ENCODE measurements at regions not wholly inside any gene's neighbourhood (a gene's known extent, or its start where the extent isn't known, plus 50 kb on each side); places are given as distances from the start of the nearest gene placed in this dataset.

- Histone ChIP-seq H4K20me1 (ENCODE audit: insufficient read depth, low read length) (no peaks in the 10 kb centered on the region), H2AFZ (ENCODE audit: low read length) (no peak overlapping the region), H3K4me3 (ENCODE audit: low read depth, low read length, poor library complexity, severe bottlenecking) (no peak overlapping the region), H3K27ac (ENCODE audit: low read depth, low read length, poor library complexity, severe bottlenecking) (no peak overlapping the region), H3K9me2 (ENCODE audit: low read depth, low read length) (no peaks in the 10 kb centered on the region), H3K27me3 (ENCODE audit: insufficient read depth, low read length) (no peaks in the 10 kb centered on the region), H3K4me2 (ENCODE audit: low read length) (no peak overlapping the region), H3K9ac (ENCODE audit: low read length) (no peak overlapping the region), H3K4me1 (ENCODE audit: insufficient read depth, low read length, severe bottlenecking) (no peaks in the 10 kb centered on the region), H3K9me3 (ENCODE audit: low read length) (no peaks in the 10 kb centered on the region), H3F3A (ENCODE audit: insufficient read depth, low read length) (no peaks in the 10 kb centered on the region), H3K36me3 (ENCODE audit: insufficient read depth, low read length) (no peaks in the 10 kb centered on the region), H3K79me2 (ENCODE audit: insufficient read depth, low read length) (no peaks in the 10 kb centered on the region)
- TF ChIP-seq CTCF (IDR thresholded peaks at IDR 0.05; ENCODE audit: low read length) (no peak), EZH2 (IDR thresholded peaks at IDR 0.05; ENCODE audit: borderline replicate concordance, low read length) (no peak)
Observed at GRCh38 chr11:116225784-116226585, 546.8 kb downstream of the BUD13 start.

GRCh38 chr11:116225236-116225635 lies 547.6 kb downstream of the BUD13 start:
- Histone ChIP-seq H3K36me3 (ENCODE audit: insufficient read depth, low read length) (no peaks in the 10 kb centered on the region), H3K4me2 (ENCODE audit: low read length) (no peak overlapping the region), H3K9me3 (ENCODE audit: low read length) (no peaks in the 10 kb centered on the region), H4K20me1 (ENCODE audit: insufficient read depth, low read length) (no peaks in the 10 kb centered on the region), H3F3A (ENCODE audit: insufficient read depth, low read length) (no peaks in the 10 kb centered on the region), H3K27me3 (ENCODE audit: insufficient read depth, low read length) (no peaks in the 10 kb centered on the region), H3K79me2 (ENCODE audit: insufficient read depth, low read length) (no peaks in the 10 kb centered on the region), H3K4me1 (ENCODE audit: insufficient read depth, low read length, severe bottlenecking) (no peaks in the 10 kb centered on the region), H3K27ac (ENCODE audit: low read depth, low read length, poor library complexity, severe bottlenecking) (no peak overlapping the region), H3K4me3 (ENCODE audit: low read depth, low read length, poor library complexity, severe bottlenecking) (no peak overlapping the region), H3K9ac (ENCODE audit: low read length) (no peak overlapping the region), H3K9me2 (ENCODE audit: low read depth, low read length) (no peaks in the 10 kb centered on the region), H2AFZ (ENCODE audit: low read length) (no peak overlapping the region)
- TF ChIP-seq EZH2 (IDR thresholded peaks at IDR 0.05; ENCODE audit: borderline replicate concordance, low read length) (no peak), CTCF (IDR thresholded peaks at IDR 0.05; ENCODE audit: low read length) (no peak)

- no peaks in the 10 kb centered on the region for H4K20me1 ChIP-seq (ENCODE audit: insufficient read depth, low read length)
- no peak for TF ChIP-seq EZH2 (IDR thresholded peaks at IDR 0.05; ENCODE audit: borderline replicate concordance, low read length)
- no peak for TF ChIP-seq CTCF (IDR thresholded peaks at IDR 0.05; ENCODE audit: low read length)
- no peaks in the 10 kb centered on the region for H3K9me2 ChIP-seq (ENCODE audit: low read depth, low read length)
- H3K79me2 ChIP-seq (ENCODE audit: insufficient read depth, low read length) = no peaks in the 10 kb centered on the region
- H3K4me1 ChIP-seq (ENCODE audit: insufficient read depth, low read length, severe bottlenecking) = no peaks in the 10 kb centered on the region
- H3K27ac ChIP-seq (ENCODE audit: low read depth, low read length, poor library complexity, severe bottlenecking) = no peak overlapping the region
- no peaks in the 10 kb centered on the region for H3F3A ChIP-seq (ENCODE audit: insufficient read depth, low read length)
- no peaks in the 10 kb centered on the region for H3K36me3 ChIP-seq (ENCODE audit: insufficient read depth, low read length)
- no peaks in the 10 kb centered on the region for H3K9me3 ChIP-seq (ENCODE audit: low read length)
- no peaks in the 10 kb centered on the region for H3K27me3 ChIP-seq (ENCODE audit: insufficient read depth, low read length)
- no peak overlapping the region for H3K4me3 ChIP-seq (ENCODE audit: low read depth, low read length, poor library complexity, severe bottlenecking)
- H3K9ac ChIP-seq (ENCODE audit: low read length) = no peak overlapping the region
- H2AFZ ChIP-seq (ENCODE audit: low read length) = no peak overlapping the region
- no peak overlapping the region for H3K4me2 ChIP-seq (ENCODE audit: low read length)
Observed at GRCh38 chr11:116224889-116225200, 547.9 kb downstream of the BUD13 start.

Measured in OCI-LY1 (cell line).